HG03378 (cell line): ENCODE measurements at regions not wholly inside any gene's neighbourhood (a gene's known extent, or its start where the extent isn't known, plus 50 kb on each side); places are given as distances from the start of the nearest gene placed in this dataset.
A peak's percentile ranks its signal among the peaks of the same experiment; 100 is the strongest.
"Not testable (repeated sequence)": the region's sequence is repeated elsewhere in the genome, so short reads cannot be mapped to it uniquely, and the experiment has no call there.

Experiments used
- ATAC-seq: cut with Tn5 transposase; IDR thresholded peaks from one replicate; pipeline ENCODE4 v1.9.1; 2021; ENCODE audit warnings: mild to moderate bottlenecking, moderate library complexity; ENCODE audit not compliant: unreplicated experiment

- no peak for ATAC-seq
Observed at GRCh38 chr3:101995371-101996046, 146.2 kb downstream of the NFKBIZ start.

GRCh38 chr3:101996832-101997231 lies 147.5 kb downstream of the NFKBIZ start:
- no peak for ATAC-seq

GRCh38 chr3:101998256-101998926 lies 149.1 kb downstream of the NFKBIZ start:
- no peak for ATAC-seq

GRCh38 chr3:101999177-101999779 lies 150.0 kb downstream of the NFKBIZ start:
- ATAC-seq = no peak

GRCh38 chr3:102000620-102001209 lies 151.4 kb downstream of the NFKBIZ start:
- no peak for ATAC-seq

GRCh38 chr3:102002056-102002455 lies 152.7 kb downstream of the NFKBIZ start:
- no peak for ATAC-seq

- no peak for ATAC-seq
Observed at GRCh38 chr3:102004561-102004960, 155.2 kb downstream of the NFKBIZ start.

- no peak for ATAC-seq
Observed at GRCh38 chr3:102005551-102005950, 156.2 kb downstream of the NFKBIZ start.

GRCh38 chr3:102006812-102007485 lies 157.6 kb downstream of the NFKBIZ start:
- no peak for ATAC-seq

GRCh38 chr3:102008436-102008835 lies 159.1 kb downstream of the NFKBIZ start:
- ATAC-seq = not testable (repeated sequence)

- no peak for ATAC-seq
Observed at GRCh38 chr3:102016417-102016816, 167.1 kb downstream of the NFKBIZ start.

GRCh38 chr3:102017784-102018183 lies 168.5 kb downstream of the NFKBIZ start:
- peak; percentile 49 for ATAC-seq

- ATAC-seq = no peak
Observed at GRCh38 chr3:102018551-102018950, 169.2 kb downstream of the NFKBIZ start.

GRCh38 chr3:102020735-102021134 lies 171.4 kb downstream of the NFKBIZ start:
- ATAC-seq = no peak

GRCh38 chr3:102024270-102024904 lies 175.1 kb downstream of the NFKBIZ start:
- ATAC-seq = no peak

GRCh38 chr3:102025606-102026270 lies 176.4 kb downstream of the NFKBIZ start:
- ATAC-seq = no peak

- ATAC-seq = no peak
Observed at GRCh38 chr3:102026656-102027055, 177.3 kb downstream of the NFKBIZ start.

- no peak for ATAC-seq
Observed at GRCh38 chr3:102030661-102031060, 181.3 kb downstream of the NFKBIZ start.

- ATAC-seq = no peak
Observed at GRCh38 chr3:102031834-102032233, 182.5 kb downstream of the NFKBIZ start.
